ENCODE measurements at regions not wholly inside any gene's neighbourhood (a gene's known extent, or its start where the extent isn't known, plus 50 kb on each side); places are given as distances from the start of the nearest gene placed in this dataset.

DNA sequence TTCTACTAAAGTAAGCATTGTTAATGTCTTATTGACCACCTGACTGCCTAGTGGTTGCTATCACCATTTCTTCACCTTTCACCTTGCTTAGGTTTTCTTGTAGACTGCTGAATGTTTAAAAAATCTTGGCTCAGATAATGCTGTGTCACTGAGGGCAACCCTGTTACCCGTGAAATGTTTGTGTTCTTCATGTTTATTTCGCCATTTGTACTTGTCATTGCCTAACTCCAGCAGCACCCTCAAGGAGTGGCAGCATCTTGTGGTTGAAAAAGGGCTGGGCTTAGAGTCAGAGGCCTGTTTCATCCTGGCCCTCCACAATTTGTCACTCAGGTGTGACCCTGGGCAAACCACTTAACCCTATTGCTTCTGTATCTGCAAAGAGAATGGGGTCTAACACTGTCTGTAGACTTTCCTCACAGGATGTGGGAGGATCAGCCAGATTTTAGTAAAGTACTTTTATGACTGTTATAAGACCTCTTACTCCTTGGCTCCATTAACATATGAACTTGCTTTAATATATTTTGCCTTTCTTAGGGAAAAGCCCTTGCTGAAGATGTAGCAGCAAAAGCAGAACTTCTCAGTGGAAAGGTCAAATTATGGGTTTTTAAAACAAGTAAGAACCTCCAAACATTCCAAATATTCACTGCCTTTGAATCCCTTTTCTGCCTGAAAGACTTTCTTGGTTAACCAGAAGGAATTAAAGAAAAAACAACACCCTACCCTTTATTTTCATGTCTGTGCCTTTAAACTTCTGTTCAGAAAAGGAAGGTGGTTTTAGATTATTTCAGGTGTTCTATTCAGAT lies 154.5 kb upstream of the C11orf87 start:
- no peak for DNase-seq (ENCODE audit: low spot score)

DNA sequence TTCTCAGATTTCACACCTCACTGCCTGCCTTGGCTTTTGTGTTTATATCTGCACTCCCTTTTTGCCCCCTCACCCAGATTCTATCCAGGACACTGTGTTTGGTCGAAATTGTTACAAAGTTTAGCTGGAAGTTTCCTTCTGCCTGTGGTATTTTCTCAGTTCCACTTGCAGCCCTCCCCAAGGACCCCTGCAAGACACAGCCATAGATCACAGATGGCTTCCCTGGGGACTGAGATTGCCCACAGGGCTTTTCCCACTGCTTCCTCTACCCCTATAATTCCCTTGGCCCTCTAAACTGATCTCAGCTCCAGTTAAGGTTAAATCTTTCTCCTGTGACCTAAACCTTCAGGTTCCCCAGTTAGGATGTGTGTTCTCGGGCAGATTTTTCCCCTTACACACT lies 146.1 kb upstream of the C11orf87 start:
- DNase-seq (ENCODE audit: low spot score) = no peak

DNA sequence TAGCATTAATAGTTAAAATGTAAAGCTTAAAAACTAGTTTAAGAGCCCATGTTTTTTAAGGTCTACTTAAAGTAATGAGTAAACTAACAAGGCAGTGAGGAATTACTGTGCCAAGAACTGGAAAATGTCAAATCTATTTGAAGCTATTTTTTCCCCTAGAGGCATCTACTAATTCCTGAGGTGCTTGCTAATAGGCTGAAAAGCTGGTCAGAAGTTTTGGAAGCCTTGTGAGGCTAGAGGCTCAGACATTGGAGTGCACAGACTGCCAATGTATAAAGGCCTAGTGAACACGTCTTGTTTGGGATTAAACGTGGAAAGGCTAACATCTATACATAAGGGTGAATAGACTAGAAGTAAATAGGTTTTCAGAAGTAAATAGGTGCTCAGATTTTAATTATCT lies 136.5 kb upstream of the C11orf87 start:
- DNase-seq (ENCODE audit: low spot score) = no peak

DNA sequence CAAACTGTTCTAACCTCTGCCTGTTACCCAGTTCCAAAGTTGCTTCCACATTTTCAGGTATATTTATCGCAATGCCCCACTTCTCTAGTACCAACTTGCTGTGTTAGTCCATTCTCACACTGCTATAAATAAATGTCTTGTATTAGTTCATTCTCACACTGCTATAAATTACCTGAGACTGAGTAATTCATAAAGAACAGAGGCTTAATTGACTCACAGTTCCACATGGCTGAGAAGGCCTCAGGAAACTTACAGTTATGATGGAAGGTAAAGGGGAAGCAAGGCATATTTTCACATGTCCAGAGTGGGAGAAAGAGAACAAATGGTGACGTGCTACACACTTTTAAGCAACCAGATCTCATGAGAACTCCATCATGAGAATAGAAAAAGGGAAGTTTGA lies 130.4 kb upstream of the C11orf87 start:
- DNase-seq (ENCODE audit: low spot score) = no peak

DNA sequence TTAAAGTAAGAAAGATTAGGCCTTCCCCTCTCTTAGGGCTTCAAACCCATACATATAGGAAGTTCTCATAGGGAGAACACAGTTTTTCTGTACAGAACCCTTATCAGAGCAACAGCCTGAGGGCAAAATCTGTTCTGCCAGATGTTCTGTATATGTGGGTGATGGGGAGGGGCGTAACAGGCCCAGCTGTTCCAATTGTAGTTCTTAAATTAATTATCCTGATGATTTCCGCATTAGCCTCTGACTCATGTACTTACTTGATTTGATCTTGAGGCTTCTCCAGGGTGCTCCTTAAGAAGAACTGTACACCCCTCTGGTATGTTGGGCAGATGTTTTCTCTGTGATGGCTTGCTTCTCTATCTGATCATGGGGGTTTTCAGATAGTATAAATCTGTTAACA lies 123.1 kb upstream of the C11orf87 start:
- no peak for DNase-seq (ENCODE audit: low spot score)

DNA sequence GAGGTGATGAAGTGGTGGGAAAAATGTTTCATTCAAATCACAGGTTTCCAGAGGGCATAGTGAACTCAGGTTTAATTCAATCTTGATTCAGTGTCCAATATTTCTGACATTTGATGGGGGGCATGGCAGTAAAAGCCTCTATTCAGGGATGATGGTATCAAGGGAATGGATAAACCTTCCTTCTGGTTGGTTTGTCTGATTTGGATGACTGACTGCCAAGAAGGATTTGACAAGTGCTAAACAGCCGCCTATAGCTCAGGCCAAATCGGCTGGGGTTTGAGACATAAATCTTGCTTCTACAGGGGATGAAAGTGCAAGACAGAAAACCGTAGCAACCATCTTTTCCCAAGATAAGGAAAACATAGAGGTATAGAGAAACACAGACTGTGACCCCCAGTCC lies 121.8 kb upstream of the C11orf87 start:
- DNase-seq (ENCODE audit: low spot score) = no peak

DNA sequence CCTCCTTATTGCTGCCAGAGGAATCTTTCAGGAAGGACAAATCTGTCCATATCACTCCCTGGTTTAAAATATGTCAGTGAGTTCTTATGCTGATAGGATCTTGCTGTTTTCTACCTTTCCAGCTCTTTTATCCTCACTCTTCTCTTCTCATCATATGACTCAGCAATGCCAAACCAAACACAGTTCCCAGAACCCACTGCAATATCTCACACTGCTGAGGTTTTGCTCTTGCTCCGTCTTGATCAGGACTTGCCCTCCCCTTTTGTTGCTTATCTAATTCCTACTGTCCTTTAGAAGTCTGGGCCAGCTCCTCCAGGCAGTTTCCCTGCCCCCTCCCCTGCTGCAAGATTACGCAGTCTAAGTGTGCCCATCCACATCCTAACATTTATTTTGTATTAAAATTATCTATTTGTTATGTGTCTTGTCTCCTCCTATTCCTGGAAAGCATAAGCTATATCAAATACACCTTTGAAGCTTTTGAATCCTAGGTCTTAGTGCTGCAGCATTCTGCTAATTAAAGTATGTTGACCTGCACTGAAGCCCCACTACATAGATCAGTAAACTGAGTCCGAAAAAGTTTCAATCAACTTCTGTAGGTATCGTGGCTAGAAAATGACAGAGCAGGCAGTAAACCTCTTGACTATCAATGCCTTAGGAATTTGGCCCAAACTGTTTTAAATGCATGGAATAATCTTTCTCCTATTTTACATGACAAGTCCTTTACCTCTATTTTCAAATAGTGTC lies 119.2 kb upstream of the C11orf87 start:
- DNase-seq (ENCODE audit: low spot score) = no peak

DNA sequence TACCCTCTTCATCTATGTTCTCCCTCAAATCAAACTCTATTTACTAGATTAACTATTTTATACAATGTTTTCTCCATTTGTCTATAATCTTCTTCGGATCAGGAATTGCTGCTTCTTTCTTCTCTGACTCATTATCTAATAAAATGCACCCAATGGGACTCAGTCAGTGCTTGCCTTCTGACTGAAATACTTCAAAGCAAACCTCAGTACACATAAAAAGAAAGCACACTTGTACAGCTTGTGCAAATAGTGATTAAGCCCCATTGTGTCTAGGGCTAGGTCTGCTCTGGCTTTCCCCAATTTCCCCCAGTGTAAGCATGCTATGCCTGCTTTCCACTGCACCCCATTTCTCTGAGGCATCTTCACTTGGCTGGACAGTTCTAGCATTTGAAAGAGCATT lies 118.6 kb upstream of the C11orf87 start:
- no peak for DNase-seq (ENCODE audit: low spot score)

DNA sequence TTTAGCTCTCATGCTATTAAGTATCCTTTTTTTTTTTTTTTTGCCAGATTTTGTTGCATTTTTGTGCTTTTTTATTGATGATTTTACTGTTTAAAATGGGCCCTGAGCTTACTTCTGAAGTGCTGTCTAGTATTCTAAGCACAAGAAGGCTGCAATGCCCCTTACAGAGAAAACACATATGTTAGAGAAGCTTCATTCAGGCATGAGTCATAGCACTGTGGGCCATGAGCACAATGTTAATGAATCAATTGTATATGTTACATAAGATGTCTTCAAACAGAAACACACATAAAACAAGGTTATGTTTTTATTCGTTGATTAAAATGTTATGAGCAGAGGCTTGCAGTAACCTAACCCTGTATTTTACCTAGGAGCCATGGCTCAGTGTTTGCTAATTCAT lies 117.8 kb upstream of the C11orf87 start:
- DNase-seq (ENCODE audit: low spot score) = no peak

DNA sequence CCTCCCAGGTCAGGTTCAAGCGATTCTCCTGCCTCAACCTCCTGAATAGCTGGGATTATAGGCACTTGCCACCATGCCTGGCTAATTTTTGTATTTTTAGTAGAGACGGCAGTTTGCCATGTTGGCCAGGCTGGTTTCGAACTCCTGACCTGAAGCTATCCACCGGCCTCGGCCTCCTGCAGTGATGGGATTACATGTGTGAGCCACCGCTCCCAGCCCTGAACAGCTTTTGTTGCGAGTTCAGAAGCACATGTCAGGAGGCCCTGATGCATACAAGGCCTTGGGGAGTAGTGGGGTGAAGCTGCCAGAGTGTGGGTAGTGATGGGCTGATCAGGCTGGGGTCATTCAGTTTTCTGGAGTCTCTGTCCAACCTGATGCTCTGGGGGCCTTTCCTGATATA lies 117.0 kb upstream of the C11orf87 start:
- no peak for DNase-seq (ENCODE audit: low spot score)

DNA sequence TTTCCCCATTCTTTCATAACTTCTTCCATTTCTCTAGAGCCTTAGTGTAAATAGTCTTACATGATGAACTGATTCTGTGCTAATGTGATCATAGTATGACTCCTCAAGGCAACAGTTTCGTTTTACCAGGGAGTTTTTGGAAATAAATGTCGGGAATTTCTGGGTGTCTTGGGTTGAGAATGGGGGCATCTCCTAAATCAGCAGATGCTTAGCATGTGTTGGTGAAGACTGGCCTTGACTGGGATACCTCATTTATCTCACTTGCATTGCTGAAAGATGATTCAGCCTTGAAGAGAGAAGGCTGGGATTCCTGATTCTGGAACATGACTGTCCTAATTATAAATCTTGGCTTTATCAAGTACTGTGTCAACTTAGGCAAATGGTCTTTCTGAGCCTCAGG lies 115.7 kb upstream of the C11orf87 start:
- peak; percentile 39 for DNase-seq (ENCODE audit: low spot score)

DNA sequence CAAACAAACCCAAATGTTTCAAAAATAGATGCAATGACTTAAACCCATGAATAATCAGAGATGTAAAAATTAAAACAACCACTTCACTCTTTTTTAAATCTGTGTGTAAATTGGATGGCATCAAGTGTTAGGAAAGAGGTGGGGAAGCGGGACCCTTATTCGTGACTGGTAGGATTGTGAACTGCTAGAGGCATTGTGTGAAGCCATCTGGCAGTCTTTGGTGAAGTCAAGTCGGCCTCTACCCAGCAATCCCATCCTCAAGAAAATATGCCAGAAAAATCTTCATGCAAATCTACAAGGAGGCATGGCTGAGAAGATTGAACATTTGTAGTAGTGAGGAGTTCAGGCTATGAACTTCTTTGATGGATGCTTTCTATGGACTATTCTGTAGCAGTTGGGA lies 114.6 kb upstream of the C11orf87 start:
- DNase-seq (ENCODE audit: low spot score) = no peak

DNA sequence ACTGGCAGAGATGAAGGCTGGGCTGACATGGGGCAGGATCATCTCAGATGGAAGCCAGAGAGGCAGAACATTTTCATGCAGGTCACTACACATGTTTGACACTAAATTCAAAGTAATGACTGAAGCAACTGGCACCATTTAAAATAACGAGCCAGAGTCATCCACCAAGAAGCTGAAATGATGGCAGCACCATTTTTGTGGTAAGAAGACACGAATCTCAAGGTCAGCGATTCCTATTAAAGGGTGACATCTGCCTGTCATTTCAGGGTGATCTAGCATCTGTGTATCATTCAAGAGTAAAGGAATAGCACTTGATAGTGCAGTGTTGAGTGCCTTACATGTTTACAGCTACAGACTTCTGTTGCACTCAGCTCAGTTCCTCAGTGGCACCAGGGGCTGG lies 113.4 kb upstream of the C11orf87 start:
- DNase-seq (ENCODE audit: low spot score) = no peak

DNA sequence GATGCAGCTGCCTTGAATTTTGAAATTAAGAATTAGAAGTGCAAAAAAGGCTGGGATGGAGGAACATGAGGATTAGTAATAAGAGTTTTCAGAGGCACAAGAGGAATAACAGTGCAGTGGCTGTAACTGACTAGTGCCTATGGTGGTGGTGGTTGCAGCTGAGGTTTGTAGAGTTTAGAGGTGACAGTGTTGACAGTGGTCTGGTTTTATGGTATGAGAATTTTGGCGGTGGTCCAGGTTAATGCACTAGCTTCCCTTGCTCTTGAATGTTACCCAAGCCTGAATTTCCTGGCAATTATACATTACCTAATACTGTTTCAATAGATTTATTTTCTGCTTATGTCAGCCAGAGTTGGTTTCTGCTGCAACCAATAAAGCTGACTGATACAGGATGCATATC lies 112.8 kb upstream of the C11orf87 start:
- DNase-seq (ENCODE audit: low spot score) = peak; percentile 9

DNA sequence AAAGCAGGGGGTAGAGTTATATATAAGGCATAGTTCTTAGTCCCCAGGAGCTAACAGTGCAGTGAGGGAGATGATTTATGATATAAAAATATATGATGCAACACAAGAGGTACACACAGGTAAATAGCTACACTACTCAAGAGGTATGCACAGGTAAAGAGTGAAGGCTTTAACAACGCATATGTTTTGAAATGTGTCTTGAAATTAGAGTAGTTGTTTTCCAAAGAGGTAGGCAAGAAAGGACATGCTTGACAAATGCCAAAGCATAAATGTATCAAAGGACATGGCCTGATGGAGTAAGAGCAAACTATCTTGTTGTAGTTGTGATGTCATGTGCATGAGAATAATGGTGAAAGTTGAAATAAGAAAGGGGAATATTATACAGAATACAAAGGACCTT lies 104.3 kb upstream of the C11orf87 start:
- no peak for DNase-seq (ENCODE audit: low spot score)

DNA sequence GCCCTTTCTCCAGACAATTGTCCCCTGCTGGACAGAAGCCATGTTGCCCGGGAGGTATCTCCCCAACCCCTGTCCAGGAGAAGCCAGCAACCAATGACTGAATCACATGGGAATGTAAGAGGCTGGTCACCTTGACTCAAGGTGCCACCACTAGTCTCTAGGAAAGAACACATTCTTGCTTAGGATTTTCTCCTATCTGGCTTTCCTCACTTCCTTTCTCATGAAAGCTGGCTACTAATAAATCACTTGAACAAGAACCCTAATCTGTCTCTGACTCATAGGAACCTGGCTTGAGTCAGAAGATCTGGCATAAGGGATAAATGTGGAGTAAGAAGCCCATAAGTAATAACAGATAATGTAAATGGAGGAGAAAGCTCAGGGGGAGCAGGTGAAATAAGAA lies 101.4 kb upstream of the C11orf87 start:
- peak; percentile 82 for DNase-seq (ENCODE audit: low spot score)

DNA sequence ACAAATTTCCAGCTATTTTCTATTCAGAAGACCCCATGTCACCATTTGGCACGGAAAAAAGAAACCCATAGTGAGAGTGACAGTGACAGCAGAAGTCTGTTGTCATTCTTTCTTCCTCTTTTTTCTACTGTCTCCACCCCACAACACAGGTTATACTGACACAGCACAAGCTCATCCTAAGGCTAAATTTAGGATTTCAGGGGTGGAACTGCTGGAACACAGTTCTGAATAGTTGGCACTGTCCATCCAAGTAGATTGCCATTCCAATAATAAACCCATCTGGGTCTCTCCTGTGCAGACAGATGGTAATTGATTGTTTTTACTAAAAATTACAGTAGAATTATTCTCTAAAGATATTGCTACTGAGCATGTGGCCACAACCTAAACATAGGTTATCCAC lies 95.2 kb upstream of the C11orf87 start:
- no peak for DNase-seq (ENCODE audit: low spot score)

DNA sequence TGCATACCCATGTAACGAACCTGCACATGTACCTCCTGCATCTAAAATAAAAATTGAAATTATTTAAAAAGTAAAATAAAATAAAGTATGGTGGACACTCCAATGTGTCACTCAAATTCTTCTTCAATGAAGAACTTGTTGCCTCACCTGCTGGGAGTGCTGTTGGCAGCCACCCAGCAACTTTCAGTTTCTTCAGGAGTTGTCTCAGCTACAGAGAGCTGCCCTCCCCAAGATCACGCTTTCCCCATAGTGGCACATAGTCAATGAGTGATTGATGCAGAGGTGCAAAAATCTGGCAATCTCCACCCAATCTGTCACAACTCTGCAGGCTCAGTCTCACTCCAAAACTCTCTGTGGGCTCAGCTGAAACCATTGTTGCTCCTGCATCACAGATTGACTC lies 92.3 kb upstream of the C11orf87 start:
- DNase-seq (ENCODE audit: low spot score) = no peak

DNA sequence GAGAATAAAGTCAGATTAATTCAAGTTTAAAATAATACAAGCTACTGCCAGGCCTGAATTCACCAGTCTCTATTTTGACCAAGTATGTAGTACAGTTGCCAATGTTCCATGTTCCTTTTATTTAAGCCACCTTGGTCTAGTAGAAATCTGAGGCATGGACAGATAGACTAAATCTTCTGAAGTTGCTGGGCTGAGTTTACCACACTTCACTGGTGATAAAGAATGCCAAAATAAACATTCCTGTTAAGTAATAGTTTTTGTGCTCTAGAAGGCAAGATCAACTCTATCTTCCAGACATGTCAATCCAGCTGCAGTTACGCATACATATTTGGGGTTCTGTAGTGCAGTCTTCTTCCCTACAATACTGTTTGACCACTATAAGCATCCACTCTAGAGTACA lies 83.9 kb upstream of the C11orf87 start:
- no peak for DNase-seq (ENCODE audit: low spot score)

DNA sequence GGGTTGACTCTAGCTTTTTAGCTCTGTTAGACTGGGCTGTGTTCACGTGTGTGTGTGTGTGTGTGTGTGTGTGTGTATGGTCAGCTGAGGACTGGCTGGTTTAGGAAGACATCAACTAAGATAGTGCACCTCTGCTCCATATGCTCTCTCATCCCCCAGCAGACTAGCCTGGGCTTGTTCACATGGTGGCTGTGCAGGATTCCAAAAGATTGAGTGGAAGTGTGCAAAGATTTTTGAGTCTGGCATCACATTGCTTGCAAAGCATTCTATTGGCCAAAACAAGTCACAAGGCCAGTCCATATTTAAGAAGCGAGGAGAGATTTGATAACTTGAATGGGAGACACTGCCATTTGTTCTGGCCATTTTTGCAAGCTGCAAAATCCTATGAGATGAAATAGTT lies 79.7 kb upstream of the C11orf87 start:
- DNase-seq (ENCODE audit: low spot score) = no peak

DNA sequence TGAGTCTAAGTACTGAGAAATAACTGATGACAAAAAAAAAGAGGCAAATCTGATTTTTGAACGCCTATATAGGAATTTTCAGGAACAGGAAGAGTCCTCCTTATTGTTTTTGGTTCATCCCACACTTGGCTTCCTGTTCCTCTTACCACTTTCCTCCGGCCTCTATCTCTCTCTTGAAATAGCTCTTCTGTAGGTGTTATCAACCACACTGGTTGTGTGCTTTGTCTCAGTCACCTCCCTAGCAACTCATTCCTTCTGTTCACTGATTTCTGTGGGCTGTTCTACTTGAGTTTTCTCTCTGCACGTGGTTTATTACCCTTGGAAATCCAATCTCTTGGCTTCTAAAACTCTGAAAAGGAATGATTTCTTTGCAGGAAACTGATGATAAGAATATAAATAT lies 78.7 kb upstream of the C11orf87 start:
- DNase-seq (ENCODE audit: low spot score) = no peak

DNA sequence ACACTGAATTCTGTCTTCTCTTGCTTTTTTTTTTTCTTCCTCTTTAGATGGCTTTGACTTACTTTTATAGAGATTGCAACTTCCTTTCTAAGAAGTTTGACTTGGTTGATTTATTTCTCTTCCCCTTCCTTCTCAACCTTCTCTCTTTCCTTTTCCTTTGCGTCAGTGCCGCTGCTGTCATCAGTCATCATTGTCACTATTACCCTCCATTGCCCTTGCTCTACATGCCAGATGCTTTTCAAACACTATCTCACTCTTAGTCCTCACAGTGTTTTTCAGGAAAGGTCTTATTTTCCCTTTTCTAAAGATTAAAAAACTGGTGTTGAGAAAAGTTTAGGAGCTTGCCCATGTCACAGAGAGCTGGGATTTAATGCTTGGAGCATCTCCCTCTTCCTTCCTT lies 74.7 kb upstream of the C11orf87 start:
- DNase-seq (ENCODE audit: low spot score) = no peak

DNA sequence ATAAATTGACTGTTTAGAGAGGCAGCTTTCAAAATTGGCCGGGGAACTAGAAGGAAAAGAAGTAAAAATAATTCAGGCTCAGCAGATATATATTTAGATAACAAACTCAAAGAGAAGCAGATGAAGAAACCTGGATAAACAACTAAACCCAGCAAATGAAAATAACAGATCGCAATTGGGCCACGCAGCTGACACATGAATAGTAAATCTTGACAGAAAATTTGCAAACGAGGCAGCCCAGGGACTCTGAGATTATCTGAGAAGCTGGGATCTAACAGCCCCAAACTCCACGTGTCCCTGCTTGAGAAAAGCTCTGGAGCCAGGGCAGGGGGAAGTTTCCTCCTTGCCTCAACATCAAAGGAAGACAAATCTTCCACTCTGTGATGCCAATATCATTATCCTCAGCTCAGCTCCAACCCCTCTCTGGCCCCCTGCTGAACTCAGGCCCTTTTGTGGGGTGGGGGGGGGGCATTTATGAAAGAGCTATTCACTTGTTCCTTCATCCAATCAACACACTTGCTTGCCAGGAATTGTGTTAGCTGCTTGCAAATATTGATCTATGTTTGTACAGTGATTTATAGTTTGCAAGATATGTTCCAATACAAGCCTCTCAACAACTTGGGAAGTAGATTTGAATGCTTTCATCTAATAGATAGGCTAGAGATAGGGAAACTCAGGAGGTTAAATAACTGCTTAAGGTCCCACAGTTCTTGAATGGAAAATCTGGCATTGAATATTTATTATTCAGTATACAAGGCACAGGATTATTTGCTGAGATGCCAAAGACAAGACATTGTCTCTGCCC lies 72.5 kb upstream of the C11orf87 start:
- DNase-seq (ENCODE audit: low spot score) = no peak
